ENCODE measurements at regions not wholly inside any gene's neighbourhood (a gene's known extent, or its start where the extent isn't known, plus 50 kb on each side); places are given as distances from the start of the nearest gene placed in this dataset.
A peak's percentile ranks its signal among the peaks of the same experiment; 100 is the strongest.
"Not testable (repeated sequence)": the region's sequence is repeated elsewhere in the genome, so short reads cannot be mapped to it uniquely, and the experiment has no call there.

GRCh38 chr4:30148828-30149227 lies 571.3 kb upstream of the PCDH7 start:
- not testable (repeated sequence) for DNase-seq (ENCODE audit: low spot score)

DNA sequence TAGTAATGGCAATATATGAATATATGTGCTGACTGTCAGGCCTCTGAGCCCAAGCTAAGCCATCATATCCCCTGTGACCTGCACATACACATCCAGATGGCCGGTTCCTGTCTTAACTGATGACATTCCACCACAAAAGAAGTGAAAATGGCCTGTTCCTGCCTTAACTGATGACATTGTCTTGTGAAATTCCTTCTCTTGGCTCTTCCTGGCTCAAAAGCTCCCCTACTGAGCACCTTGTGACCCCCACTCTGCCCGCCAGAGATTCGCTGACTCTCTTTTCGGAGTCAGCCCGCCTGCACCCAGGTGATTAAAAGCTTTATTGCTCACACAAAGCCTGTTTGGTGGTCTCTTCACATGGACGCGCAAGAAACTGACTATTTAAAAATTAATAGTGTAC lies 570.6 kb upstream of the PCDH7 start:
- not testable (repeated sequence) for DNase-seq (ENCODE audit: low spot score)

DNA sequence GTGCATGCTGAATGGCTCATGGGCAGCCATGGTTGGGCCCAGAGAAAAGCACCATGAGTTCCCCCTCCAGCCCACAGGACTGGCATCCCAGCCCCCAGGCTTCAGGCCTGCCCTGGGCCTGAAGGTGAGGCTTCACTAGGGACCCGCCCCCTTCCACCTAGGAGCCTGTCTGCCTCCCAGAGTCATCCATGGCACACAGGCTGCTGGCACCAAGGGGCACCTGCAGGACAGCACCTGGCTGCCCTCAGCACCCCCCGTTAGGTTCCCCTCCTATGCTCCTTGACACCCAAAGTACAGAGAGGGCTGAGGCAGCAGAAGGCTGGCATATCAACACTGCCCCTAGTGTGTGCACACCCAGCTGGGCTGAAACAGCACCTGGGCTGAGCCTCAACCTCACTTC lies 566.7 kb upstream of the PCDH7 start:
- no peak for DNase-seq (ENCODE audit: low spot score)

DNA sequence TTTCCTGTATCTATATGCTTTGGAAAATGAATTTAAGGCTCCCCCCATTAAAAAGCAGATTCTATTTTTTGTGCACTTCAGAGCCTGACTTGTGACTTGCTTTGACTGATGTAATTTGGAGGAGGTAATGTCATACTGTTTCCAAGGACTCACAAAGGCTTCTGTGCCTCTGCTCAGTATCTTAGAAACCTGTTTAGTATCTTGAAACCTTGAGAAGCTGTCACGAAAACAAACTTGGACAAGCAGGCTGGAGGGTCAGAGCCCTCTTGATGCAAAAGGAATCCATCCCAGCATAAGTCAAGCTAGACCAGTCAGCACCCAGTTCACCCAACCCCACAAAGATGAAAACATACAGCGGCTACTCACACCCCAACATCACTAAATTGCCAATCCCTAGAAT lies 560.0 kb upstream of the PCDH7 start:
- no peak for DNase-seq (ENCODE audit: low spot score)

- no peak for DNase-seq (ENCODE audit: low spot score)
Measured at GRCh38 chr4:30172416-30172815, 547.8 kb upstream of the PCDH7 start.

- no peak for DNase-seq (ENCODE audit: low spot score)
Measured at GRCh38 chr4:30181512-30181911, 538.7 kb upstream of the PCDH7 start.

- no peak for DNase-seq (ENCODE audit: low spot score)
Measured at GRCh38 chr4:30181918-30182317, 538.3 kb upstream of the PCDH7 start.

DNA sequence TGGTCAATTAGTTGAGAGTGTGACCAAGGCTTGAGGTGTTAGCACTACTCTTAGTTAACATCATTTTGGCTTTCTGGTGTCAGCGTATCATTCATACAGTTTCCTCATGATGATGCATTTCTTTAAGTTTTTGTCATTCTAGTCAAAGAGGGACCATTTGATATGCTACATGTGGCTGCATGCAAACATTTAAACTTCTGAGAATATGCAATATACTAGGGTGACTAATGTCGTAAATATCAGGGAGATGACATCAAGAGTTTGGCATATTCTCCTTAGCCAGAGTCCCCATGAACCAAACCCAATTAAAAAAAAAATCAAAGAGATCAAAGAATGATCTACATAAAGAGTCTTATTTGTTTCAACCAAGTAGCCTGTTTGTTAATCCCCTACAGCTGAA lies 537.4 kb upstream of the PCDH7 start:
- no peak for DNase-seq (ENCODE audit: low spot score)

DNA sequence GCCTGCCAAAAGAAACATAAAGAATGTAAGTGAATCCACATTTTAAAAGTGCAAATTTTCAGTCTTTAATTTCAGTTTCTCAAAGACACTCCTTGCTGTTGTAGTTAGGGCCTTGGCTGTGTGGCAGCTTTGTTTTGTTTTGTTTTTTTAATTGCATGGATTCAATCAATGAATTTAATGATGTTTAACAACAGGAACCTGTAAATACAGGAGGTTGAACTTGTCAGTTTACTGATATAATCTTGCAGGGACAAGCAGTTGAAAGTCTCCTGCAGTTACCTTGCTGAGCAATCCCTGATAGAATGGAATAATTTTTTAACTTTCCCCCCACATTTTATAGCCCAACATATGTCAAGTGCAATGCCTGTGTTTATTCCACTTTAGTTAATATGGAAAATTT lies 528.3 kb upstream of the PCDH7 start:
- DNase-seq (ENCODE audit: low spot score): no peak

DNA sequence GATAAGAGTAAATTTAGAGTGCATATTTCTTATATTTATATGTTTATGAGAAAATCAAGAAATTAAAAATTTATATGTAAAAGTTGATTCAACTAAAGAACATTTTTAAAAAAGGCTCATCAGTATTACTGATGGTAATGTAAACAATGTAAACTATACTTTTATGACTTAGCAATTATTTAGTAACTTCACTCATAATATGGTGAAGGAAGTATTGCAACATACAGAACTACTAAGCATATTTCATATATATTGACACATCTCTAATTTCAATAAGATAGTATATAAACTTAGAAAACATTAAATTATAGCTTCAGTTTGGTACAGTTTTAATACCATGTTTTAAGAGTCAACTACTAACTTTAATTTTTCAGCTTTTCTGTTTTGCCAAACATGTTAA lies 512.8 kb upstream of the PCDH7 start:
- no peak for DNase-seq (ENCODE audit: low spot score)

DNA sequence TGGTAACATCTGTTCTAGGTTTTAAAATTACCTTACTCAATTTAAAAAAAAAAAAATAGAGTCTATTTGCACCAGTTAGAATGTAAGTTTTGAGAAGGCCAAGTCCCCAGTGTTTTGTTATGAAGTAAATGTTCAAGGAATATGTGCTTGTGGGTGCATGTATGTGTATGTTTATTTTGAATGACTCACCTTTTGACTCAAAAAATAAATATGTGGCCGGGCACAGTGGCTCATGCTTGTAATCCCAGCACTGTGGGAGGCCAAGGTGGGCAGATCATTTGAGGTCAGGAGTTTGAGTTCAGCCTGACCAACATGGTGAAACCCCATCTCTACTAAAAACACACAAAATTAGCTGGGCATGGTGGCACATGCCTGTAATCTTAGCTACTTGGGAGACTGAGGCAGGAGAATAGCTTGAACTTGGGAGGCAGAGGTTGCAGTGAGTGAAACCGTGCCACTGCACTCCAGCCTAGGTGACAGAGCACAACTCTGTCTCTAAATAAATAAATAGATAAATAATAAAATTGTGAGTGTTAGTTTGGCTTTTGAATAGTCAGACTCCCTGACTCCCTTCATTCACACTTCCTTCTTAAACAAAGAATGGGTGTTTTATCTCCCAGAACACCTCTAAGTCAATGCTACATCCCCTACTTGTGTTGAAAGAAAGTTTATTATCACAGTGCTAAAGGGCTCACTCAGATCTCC lies 511.3 kb upstream of the PCDH7 start:
- peak; percentile 36 for DNase-seq (ENCODE audit: low spot score)

GRCh38 chr4:30215973-30216372 lies 504.2 kb upstream of the PCDH7 start:
- not testable (repeated sequence) for DNase-seq (ENCODE audit: low spot score)

DNA sequence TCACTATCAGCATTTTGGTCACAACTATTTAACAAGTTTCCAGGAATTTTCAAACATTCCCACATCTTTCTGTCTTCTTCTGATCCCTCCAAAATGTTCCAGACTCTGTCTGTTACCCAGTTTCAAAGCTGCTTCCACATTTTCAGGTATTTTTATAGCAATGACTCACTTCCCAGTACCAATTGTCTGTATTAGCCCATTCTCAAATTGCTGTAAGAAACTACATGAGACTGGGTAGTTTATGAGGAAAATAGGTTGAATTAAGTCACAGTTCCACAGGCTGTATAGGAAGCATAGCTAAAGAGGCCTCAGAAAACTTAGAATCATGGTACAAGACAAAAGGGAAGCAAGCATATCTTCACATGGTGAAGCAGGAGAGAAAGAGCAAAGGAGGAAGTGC lies 475.0 kb upstream of the PCDH7 start:
- DNase-seq (ENCODE audit: low spot score): no peak

- DNase-seq (ENCODE audit: low spot score): no peak
Measured at GRCh38 chr4:30256116-30256832, 463.9 kb upstream of the PCDH7 start.

GRCh38 chr4:30258949-30259348 lies 461.2 kb upstream of the PCDH7 start:
- DNase-seq (ENCODE audit: low spot score): peak; percentile 37

DNA sequence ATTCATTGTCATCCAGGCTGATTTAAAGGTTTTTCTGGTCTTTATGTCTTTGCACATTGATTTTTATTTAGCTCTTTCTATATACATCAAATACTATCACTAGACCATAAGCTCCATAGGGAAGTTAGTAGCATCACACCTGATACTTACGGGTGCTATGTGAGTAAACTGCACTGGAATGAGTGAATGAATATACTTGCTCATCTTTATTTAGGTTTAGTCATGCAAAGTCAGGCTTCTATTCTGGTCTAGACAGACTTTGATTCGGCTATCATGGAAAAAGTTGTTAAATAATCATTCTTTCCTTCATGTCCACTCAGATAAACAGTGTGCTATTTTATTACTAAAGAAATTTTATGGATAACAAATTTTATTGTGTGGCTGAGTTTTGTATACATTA lies 457.8 kb upstream of the PCDH7 start:
- no peak for DNase-seq (ENCODE audit: low spot score)

GRCh38 chr4:30264465-30264864 lies 455.7 kb upstream of the PCDH7 start:
- DNase-seq (ENCODE audit: low spot score): no peak

DNA sequence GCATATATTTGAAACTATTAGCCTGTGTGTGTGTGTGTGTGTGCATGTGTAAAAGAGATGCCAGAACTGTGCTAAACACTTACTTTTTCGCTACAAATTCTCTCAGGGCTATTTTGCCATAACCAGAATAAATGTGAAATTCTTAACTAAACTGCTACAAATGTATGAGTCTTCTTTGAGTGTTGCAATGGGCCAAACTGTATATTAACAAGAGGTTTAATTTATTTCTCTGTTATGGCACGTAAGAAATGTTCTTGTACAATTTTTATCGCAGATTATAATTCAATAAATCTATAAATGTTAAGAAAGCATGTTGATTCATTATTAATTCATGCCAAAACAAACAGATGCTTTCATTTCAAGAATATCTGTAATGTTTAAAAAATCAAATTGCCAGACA lies 454.5 kb upstream of the PCDH7 start:
- no peak for DNase-seq (ENCODE audit: low spot score)

- no peak for DNase-seq (ENCODE audit: low spot score)
Measured at GRCh38 chr4:30268370-30268769, 451.8 kb upstream of the PCDH7 start.

DNA sequence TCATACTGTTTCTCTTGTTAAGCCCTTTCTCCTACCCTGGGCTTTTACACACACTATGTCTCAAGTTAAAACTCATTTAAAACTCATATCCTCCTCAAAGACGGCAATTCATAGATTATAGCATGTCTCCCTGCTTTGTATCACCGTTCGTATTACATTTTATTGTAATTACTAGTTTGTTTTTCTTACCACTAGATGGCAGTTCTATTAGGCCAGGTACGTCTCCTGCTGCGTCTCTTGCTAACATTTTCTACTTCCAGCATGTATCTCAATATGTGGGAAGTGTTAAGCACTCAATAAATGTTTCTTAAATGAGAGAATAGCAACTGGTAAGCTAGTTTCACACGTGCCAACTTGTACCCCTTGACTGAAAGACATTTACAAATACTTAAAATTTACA lies 450.3 kb upstream of the PCDH7 start:
- DNase-seq (ENCODE audit: low spot score): peak; percentile 28

DNA sequence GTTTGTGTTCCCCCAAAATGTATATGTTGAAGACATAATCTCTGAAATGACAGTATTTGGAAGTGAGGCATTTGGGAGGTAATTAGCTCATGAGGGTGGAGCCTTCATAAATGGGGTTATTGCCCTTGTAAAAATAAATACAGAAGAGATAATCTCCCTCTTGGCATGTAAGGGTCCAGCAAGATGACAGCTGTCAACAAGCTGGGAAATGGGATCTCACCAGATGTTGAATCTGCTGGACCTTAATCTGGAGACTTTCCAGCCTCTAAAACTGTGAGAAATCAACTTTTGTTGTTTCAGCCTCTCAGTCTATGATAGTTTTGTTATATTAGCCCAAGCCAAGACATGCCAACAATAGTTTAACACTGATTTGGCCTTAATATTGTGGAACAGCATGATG lies 438.2 kb upstream of the PCDH7 start:
- DNase-seq (ENCODE audit: low spot score): no peak

DNA sequence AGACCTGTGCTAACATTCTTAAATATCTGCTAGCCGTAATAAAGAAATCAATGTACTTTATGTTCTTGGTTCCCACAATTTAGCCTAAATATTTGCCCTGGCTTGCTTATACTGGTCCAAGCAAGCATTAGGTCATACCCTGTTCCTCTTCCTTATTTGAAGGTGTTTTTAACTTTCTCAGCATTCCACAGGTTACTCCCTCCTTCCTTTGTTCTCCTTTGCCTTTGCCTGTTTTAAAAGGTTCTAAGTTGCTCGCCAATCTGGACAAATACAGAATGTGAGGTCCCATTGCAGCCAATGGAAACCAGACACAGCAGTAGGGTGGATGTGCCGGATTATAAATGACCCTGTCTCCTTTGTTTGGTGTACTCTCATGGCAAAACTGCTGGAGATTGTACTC lies 436.8 kb upstream of the PCDH7 start:
- DNase-seq (ENCODE audit: low spot score): no peak

GRCh38 chr4:30294295-30294694 lies 425.9 kb upstream of the PCDH7 start:
- DNase-seq (ENCODE audit: low spot score): no peak

DNA sequence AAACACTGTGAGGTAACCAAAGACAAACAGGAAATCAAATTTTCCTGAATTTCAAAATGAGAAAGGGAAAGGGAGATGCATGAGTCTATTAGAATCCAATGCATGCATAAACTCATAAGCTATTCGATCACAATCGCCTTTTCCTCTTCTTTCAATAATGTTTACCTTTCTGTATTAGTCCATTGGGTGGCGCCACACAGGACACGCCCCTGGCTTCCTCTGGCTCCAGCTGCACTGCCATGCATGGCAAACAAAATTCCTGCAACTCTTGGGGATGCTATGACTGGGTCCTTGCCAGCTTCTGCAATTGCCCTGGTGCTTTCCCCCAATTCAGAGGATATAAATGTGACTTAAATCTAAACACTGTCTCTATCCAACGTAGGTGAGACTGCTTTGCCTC lies 424.5 kb upstream of the PCDH7 start:
- DNase-seq (ENCODE audit: low spot score): no peak
